ENCODE measurements at regions not wholly inside any gene's neighbourhood (a gene's known extent, or its start where the extent isn't known, plus 50 kb on each side); places are given as distances from the start of the nearest gene placed in this dataset.

GRCh38 chr21:27077501-27077900, 110.6 kb upstream of the ADAMTS5 start:
- no peak for TF ChIP-seq CTCF (IDR thresholded peaks at IDR 0.05; ENCODE audit: insufficient read depth in 1 of 2, low read depth in 1 of 2, low read length in 1 of 2, severe bottlenecking in 1 of 2, unreplicated experiment in 1 of 2)
- Histone ChIP-seq H3K27me3 (replicated peaks; ENCODE audit: control insufficient read depth, insufficient read depth, low read length) (no peaks in the 10 kb centered on the region), H3K36me3 (ENCODE audit: control insufficient read depth, insufficient read depth, low read length) (no peaks in the 10 kb centered on the region), H3K9me3 (no peaks in the 10 kb centered on the region), H3K4me1 (no peaks in the 10 kb centered on the region), H3K4me3 (ENCODE audit: low read depth, low read length) (no peak overlapping the region)
- no peaks in the 10 kb centered on the region for H3K9me3 Mint-ChIP-seq (ENCODE audit: unreplicated experiment)
- DNase-seq, result no peak
- no peak overlapping the region for H3K4me3 Mint-ChIP-seq (ENCODE audit: unreplicated experiment)
- no peak overlapping the region for H3K27ac Mint-ChIP-seq (ENCODE audit: unreplicated experiment)
- CTCF ChIA-PET, result no interaction called here
- BruUV-seq (replicated peaks), result no TSS peak
- no peaks in the 10 kb centered on the region for H3K36me3 Mint-ChIP-seq (ENCODE audit: insufficient read depth, unreplicated experiment)
- POLR2A ChIA-PET, result no interaction called here
- no peaks in the 10 kb centered on the region for H3K4me1 Mint-ChIP-seq (ENCODE audit: low read depth, unreplicated experiment)
- intact Hi-C loops (cut with micrococcal nuclease; ENCODE audit: unreplicated experiment), result no loop called here
- H3K27me3 Mint-ChIP-seq (ENCODE audit: insufficient read depth, unreplicated experiment), result no peaks in the 10 kb centered on the region

- Mint-ChIP-seq H3K9me3 (ENCODE audit: unreplicated experiment) (no peaks in the 10 kb centered on the region), H3K27me3 (ENCODE audit: insufficient read depth, unreplicated experiment) (no peaks in the 10 kb centered on the region), H3K36me3 (ENCODE audit: insufficient read depth, unreplicated experiment) (no peaks in the 10 kb centered on the region), H3K27ac (ENCODE audit: unreplicated experiment) (no peak overlapping the region), H3K4me3 (ENCODE audit: unreplicated experiment) (no peak overlapping the region), H3K4me1 (ENCODE audit: low read depth, unreplicated experiment) (no peaks in the 10 kb centered on the region)
- H3K4me1 ChIP-seq, result no peaks in the 10 kb centered on the region
- H3K4me3 ChIP-seq (ENCODE audit: low read depth, low read length), result no peak overlapping the region
- H3K27me3 ChIP-seq (replicated peaks; ENCODE audit: control insufficient read depth, insufficient read depth, low read length), result no peaks in the 10 kb centered on the region
- DNase-seq, result no peak
- H3K9me3 ChIP-seq, result no peaks in the 10 kb centered on the region
- no peaks in the 10 kb centered on the region for H3K36me3 ChIP-seq (ENCODE audit: control insufficient read depth, insufficient read depth, low read length)
- intact Hi-C loops (cut with micrococcal nuclease; ENCODE audit: unreplicated experiment), result no loop called here
- ChIA-PET CTCF (no interaction called here), POLR2A (no interaction called here)
- BruUV-seq (replicated peaks), result no TSS peak
- no peak for TF ChIP-seq CTCF (IDR thresholded peaks at IDR 0.05; ENCODE audit: insufficient read depth in 1 of 2, low read depth in 1 of 2, low read length in 1 of 2, severe bottlenecking in 1 of 2, unreplicated experiment in 1 of 2)
These were observed 109.1 kb upstream of the ADAMTS5 start for GRCh38 chr21:27076025-27076424.

- no peaks in the 10 kb centered on the region for H3K27me3 ChIP-seq (replicated peaks; ENCODE audit: control insufficient read depth, insufficient read depth, low read length)
- Mint-ChIP-seq H3K36me3 (ENCODE audit: insufficient read depth, unreplicated experiment) (no peaks in the 10 kb centered on the region), H3K27ac (ENCODE audit: unreplicated experiment) (no peak overlapping the region), H3K27me3 (ENCODE audit: insufficient read depth, unreplicated experiment) (no peaks in the 10 kb centered on the region), H3K9me3 (ENCODE audit: unreplicated experiment) (no peaks in the 10 kb centered on the region), H3K4me3 (ENCODE audit: unreplicated experiment) (no peak overlapping the region), H3K4me1 (ENCODE audit: low read depth, unreplicated experiment) (no peaks in the 10 kb centered on the region)
- no peak for TF ChIP-seq CTCF (IDR thresholded peaks at IDR 0.05; ENCODE audit: insufficient read depth in 1 of 2, low read depth in 1 of 2, low read length in 1 of 2, severe bottlenecking in 1 of 2, unreplicated experiment in 1 of 2)
- intact Hi-C loops (cut with micrococcal nuclease; ENCODE audit: unreplicated experiment), result no loop called here
- H3K4me3 ChIP-seq (ENCODE audit: low read depth, low read length), result no peak overlapping the region
- ChIA-PET POLR2A (no interaction called here), CTCF (no interaction called here)
- H3K4me1 ChIP-seq, result no peaks in the 10 kb centered on the region
- no peak for DNase-seq
- H3K36me3 ChIP-seq (ENCODE audit: control insufficient read depth, insufficient read depth, low read length), result no peaks in the 10 kb centered on the region
- H3K9me3 ChIP-seq, result no peaks in the 10 kb centered on the region
- BruUV-seq (replicated peaks), result no TSS peak
These were observed 104.2 kb upstream of the ADAMTS5 start for GRCh38 chr21:27070861-27071670.

Data from Caco-2 (cell line).